GM21717 (cell line): ENCODE measurements at regions not wholly inside any gene's neighbourhood (a gene's known extent, or its start where the extent isn't known, plus 50 kb on each side); places are given as distances from the start of the nearest gene placed in this dataset.
"Not testable (repeated sequence)": the region's sequence is repeated elsewhere in the genome, so short reads cannot be mapped to it uniquely, and the experiment has no call there.

Source experiments
- ATAC-seq: cut with Tn5 transposase; IDR thresholded peaks from one replicate; pipeline ENCODE4 v1.9.1; 2021; ENCODE audit warnings: mild to moderate bottlenecking, moderate library complexity; ENCODE audit not compliant: unreplicated experiment

DNA sequence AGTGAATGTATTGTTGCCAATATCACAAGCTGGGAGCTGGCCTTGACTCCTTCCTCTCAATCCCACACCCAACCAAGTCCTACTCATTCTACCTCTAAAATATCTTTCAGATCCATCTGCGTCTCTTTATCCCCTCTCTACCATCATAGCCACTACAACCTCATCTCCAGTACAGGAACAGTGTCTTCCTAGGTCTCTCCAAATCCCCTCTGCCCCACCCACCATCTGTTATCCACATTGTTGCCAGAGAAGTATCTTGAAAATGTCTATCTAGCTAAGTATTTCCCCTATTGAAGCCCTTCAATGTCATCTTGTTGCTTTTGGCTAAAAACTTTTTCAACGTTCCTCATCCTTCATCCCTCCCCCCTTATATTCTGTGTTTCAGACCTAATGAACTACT is 244.7 kb downstream of the C12orf75 start:
- ATAC-seq: no peak

DNA sequence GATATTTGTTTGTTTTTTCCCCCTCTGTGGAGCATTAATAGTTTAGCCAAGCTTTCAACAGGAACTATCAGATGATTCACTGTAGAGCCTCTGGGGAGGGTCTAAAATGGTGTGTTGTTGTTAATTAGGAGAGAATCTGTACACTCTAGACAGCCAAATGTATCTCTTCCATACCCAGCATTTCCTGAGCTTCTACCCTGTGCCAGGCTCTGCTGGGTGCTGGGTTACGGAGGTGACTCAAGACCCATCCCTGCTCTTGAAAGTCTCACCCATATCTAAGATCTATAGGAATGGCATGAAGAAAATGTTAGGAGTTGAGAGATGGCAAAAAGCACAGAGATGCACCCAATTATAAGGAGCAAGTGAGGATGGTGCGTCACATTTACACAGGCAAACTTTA is 245.8 kb downstream of the C12orf75 start:
- ATAC-seq: no peak

DNA sequence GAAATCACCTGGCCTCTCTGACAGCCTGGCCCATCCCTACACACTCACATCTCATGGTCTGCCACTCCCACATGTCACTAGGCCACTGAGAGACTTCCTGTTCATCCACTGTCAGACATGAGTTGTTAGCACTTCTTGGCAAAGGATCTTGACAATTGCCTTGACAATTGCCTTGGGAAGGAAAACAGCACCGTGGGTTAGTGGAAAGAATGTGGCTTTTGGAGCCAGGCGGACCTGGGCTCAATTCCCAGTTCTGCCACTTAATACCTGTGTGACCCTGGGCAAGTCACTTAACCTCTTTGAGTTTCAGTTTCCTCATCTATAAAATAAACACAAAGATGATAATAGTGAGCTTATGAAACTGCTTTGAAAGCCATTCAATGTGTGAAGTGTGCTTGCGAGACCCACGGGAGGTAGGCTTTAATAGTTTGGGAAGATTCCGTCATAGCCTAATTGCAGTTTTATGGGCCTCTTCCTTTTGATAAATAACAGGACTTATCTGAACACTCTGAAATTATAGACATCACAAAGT is 250.4 kb downstream of the C12orf75 start:
- no peak for ATAC-seq

DNA sequence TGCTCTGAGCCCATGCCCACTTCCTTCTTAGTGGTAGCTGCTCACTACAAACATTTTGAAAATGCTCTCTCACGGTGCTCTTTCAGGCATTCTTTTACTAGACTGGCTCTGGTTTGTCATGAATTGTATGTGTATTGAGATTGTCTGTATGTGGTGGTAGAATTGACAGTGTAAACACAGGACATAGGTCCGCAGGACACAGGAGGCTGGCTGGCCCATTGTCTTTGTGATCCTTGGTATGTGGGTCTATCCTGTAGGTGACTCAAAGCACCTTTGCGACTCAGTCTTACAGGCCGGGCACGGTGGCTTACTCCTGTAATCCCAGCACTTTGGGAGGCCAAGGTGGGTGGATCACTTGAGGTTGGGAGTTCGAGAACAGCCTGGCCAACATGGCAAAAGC is 250.9 kb downstream of the C12orf75 start:
- no peak for ATAC-seq

DNA sequence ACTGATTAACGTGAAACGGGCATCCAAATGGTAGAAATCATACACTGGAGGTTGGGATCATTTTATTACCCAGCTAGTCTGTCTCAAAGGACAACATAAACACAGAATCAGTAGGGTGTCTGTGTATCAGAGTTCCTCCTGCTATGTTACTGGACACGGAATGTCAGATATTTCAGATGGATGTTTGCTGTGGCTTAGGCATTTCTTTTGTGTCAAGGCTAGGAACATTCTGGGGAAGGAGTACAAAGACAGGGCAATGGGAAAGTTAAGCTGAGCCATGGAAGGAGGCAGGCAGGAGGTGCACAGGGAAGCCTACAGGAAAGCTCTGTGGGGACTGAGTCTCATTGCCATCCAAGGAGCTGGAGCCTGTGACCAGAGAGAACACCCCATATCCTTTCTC is 254.6 kb downstream of the C12orf75 start:
- ATAC-seq: no peak

DNA sequence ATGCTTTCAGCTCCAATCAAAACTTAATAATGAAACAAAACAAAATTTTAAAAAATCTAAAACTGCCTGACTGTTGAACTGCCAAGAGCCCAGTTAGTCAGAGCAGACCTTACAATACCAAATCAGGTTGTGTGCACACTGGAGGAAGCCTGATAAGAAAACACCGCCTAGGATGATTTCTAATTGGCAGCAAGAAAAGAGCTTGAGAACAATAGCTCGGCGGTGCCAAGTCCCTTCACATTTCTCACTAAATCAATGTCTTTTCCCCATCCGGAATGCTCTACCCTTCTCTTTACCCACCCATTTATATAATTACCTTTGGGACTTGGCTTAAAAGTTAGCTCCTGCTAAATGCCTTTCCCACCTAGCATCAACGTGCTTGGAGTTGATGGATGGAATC is 256.7 kb downstream of the C12orf75 start:
- ATAC-seq: no peak

DNA sequence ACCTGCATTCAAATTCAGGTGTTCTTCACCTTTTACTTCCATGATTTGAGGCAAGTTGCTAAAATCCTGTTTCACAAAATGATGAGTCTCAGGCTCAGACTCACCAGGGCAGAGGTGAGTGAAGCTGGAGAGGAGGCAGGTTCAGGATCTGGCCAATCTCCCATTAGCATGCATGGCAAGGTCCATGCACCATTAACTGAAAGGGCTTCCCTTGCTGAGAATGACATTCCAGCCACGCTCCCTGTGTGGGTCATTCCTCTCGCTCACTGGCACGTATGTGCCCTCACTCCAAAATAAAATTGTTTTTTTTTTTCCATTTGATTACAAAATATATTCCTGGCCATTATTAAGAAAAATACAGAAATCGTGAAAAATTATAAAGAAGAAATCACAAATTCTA is 257.6 kb downstream of the C12orf75 start:
- no peak for ATAC-seq

DNA sequence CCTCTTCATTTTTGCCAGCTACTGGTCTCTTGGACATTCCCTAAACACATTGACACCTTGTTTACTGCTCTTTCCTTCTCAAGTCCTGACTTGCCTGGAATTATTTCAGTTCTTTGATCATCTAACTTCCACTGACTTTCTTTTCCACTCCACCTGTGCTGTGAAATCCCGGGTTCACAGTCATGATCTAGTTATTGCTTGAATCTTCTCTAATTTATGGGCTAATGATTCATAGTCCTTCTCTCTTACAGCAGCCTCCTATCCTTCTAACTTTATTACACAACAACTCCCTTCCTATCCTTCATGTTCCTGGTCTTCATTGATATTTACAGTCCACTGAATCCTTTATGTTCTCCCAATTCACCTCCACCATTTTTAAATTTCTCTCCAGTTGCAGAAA is 260.1 kb downstream of the C12orf75 start:
- no peak for ATAC-seq

DNA sequence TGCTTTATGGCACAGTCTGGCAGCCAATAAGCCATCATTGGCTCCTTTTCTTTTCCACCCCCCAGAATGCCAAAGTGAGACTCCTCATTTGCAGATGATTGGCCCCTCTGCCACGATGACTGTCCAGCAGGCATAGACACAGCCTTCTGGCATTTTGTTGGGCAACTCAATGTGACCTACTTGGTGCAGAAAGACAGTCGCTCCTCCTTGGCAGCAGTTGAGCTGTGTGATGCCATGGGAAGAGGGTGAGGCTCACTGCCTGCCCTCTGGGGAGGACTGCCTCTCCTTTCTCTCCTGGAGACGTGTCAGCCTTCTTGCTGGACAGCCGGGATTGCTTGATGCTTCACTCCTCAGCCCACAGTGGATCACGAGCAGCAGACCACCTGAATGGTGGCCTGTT is 264.9 kb downstream of the C12orf75 start:
- no peak for ATAC-seq

DNA sequence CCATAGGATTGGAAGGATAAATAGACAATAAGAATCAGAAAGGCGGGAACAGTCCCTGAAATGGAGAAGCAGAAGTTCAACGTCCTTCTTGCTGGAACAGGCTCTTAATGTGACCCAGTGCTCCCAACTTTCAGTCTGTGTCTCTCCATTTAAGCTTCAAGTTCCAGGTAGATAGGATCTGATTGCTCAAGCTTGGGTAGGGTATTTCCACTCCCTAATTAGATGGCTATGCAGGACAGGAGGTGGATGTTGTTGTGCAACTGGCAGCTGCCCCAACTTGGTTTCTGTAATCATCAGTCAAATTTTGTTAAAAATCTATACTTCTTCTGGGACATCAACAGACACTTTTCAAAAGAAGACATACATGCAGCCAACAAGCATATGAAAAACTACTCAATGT is 266.2 kb downstream of the C12orf75 start:
- no peak for ATAC-seq

DNA sequence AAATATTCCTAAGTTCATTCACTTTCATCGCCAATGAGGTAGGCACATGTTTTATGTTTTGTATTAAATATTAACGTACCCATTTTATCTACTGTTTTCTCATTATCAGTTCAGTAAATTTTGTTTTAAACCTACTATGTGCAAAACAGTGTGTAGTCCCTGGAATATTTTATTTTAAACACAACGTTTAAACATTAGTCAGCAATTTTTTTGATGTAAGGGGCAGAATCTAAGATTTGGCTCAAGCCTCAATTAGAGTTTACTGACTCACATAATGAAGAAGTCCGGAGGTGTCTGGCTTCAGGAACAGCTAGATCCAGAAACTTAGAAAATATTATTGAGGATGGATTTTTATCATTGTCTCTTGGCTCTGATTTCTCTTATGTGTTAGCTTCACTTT is 267.5 kb downstream of the C12orf75 start:
- ATAC-seq: no peak

DNA sequence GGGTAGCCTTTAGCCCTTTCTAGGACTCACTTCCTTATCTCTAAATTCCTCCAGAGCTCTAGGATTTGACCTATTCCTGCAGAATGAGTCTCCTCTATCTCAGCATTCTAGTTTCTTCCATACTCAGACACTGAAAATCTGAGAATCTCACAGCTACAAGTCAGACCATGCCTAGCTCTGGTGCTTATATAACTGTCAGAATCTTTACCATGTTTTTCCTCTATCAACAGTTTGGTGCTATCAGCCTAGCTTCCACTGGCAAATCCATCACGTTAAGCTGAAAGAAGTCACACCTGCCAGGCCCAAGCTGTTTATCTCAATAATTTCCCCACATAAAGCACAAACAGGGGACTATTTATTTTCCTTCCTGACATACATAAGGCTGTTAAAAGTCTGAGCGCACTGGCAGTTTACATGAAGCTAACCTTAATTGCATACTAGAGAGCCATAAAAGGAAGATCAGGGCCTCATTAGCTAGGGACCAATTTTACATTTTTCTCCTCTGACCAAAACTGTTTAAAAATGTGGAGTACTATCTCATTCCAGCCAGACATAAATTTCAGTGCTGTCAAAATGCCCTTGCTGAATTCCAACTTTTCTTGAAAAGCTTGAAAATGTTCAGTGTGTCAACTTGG is 270.5 kb downstream of the C12orf75 start:
- no peak for ATAC-seq

DNA sequence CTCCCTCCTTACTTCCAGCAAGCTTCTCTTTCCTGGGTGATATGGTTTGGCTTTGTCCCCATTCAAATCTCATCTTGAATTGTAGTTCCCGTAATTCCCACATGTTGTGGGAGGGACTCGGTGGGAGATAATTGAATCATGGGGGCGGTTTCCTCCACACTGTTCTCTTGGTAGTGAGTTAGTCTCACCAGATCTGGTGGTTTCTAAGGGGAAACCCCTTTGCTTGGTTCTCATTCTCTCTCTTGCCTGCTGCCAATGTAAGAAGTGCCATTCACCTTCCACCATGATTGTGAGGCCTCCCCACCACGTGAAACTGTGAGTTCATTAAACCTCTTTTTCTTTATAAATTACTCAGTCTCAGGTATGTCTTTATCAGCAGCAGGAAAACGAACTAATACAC is 271.8 kb downstream of the C12orf75 start:
- ATAC-seq: not testable (repeated sequence)

DNA sequence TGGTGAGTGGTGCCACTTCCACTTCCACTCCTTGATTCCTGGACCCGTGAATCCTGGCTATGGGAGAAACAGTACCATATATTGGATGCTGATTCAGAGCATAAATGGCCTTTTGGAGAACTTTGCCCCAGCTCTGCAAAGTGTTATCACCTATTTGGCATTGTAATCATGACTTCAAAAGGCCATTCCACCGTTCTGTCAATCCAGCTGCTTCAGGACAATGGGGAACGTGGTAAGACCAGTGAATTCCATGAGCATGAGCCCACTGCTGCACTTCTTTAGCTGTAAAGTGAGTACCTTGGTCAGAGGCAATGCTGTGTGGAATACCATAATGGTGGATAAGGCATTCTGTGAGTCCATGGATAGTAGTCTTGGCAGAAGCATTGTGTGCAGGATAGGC is 273.8 kb downstream of the C12orf75 start:
- ATAC-seq: not testable (repeated sequence)

DNA sequence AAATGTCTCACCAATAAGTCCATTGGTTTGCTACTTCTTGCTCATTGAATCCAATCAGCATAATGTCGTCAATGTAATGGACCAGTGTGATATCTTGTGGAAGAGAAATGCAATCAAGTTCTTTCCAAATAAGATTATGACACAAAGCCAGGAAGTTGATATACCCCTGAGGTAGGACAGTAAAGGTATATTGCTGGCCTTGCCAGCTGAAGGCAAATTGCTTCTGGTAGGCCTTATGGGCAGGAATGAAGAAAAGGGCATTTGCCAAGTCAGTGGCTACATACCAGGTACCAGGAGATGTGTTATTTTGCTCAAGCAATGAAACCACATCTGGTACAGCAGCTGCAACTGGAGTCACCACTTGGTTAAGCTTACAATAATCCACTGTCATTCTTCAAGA is 276.1 kb downstream of the C12orf75 start:
- ATAC-seq: not testable (repeated sequence)

DNA sequence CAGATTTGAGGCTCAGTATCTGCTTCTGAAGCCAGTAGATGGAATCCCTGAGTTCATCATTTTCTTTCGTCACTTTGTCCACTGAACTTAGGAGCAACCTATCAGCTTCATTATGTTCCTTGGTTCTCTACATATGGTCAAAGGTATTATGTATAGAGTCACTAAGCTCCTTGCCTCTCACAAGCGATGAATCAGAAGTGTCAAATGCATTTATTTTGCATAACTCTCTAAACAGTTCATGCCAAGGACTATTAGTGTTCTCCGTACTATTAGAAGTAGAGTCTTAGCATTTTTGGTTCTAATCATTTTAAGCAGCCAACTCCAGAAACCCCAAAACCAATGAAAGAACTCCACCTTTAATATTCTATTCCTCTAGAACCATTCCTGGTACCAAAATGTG is 278.5 kb downstream of the C12orf75 start:
- not testable (repeated sequence) for ATAC-seq

DNA sequence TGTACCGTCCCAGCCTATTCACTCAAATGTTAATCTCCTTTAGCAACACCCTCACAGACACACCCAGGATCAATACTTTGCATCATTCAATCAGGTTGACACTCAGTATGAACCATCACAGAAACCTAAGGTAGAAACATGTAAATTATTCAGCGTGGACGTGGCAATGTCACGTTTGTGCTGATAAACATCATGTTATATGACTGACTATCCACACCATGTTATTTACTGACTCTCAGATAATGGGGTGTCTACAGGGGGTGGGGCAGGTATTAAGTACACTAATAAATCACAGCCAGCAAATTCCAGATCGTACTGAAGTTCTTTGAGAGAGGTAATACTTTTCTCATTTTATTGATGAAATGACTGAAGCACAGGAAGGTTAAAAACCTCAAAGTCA is 280.0 kb downstream of the C12orf75 start:
- no peak for ATAC-seq

DNA sequence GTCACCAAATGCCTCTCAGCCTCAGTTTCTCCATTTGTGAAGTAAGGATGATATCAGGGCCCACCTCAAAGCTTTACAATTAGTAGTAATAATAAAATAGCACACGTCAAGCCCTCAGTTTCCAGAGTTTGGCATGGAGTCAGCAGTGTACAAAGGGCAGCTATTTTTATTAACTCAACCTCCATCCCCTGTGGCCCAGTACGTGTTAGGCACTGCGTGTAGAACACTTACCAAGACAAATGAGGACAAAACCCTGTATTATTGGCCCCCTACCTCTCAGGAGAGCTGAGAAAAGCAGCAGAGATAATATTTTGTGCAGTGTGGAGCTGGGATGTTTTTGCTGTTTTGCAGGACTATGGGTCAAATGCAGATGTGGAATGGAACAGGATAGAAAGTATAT is 280.8 kb downstream of the C12orf75 start:
- ATAC-seq: no peak

DNA sequence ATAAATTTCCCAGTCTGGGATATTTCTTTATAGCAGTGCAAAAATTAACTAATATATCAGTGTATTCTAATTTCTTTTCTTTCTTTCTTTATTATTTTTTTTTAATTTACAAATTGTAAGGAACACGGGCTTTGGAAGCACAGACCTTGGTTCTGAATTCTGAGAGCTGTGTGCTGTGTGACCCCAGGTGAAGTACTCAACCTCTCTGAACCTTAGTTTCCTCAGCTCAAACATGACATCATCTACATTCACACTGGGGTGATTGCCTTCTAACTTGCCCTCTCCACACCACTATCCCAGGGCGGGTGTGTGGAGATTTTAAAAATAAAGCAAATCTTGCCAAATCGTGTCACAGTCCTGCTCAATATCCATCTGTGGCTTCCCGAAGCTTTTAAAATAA is 282.8 kb downstream of the C12orf75 start:
- no peak for ATAC-seq

DNA sequence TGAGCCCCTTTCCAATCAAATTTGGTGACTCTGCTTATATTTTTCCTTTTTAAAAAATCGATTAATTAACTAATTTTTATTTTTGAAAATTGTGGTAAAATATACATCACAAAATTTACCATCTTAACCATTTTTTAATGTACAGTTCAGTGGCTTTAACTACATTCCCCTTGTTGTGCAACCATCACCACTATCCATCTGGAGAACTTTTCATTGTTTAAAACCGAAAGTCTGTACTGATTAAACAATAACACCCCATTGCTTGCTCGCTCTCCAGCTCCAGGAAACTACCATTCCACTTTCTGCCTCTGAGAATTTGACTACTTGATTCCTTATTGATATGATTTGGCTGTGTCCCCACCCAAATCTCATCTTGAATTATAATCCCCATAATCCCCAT is 283.4 kb downstream of the C12orf75 start:
- no peak for ATAC-seq

DNA sequence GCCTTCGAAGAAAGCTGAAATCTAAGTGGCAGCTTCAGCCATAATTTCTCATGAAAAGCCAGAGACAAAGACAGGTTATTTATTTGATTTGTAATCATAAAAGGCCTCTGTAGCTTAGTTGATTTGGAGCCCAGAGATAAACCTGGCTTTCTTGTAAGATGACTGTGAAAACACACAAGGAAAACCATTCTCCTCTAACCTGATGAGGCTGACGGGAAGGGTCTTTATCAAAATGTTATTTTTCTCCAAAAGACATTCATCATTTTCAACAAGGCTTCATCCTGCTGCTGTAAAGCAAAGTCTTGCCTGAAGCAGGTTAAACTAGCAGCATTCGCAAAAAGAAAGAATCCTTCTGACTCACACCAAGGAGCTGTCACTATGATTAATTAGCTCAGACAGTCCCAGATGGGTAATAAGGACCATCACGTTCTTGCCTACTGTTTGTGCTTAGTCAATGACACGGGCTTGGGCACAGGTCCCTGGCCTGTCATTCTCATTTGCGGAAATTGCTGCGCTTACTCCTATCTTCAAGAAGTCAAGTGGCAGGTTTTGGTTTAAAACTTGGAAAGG is 286.6 kb downstream of the C12orf75 start:
- ATAC-seq: no peak

DNA sequence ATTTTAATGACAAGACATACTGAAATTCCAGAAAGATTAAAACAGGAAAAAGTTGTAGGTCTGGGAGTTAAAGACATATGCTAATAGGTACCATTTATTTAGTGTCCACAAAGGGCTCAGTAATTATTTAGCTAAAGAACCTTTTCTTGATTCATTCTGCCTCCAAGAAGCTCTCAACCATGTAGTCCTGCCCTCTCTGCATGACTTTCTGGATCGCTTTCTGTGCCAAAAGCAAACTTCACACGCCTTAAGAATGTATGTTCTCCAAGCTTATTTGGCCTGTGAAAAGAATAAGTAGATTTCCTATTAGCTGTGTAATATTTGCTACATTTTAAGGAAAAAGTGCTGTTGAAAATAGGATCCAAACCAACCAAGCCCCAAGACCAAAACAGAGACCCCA is 291.7 kb downstream of the C12orf75 start:
- no peak for ATAC-seq
